ENCODE measurements at regions not wholly inside any gene's neighbourhood (a gene's known extent, or its start where the extent isn't known, plus 50 kb on each side); places are given as distances from the start of the nearest gene placed in this dataset.

DNA sequence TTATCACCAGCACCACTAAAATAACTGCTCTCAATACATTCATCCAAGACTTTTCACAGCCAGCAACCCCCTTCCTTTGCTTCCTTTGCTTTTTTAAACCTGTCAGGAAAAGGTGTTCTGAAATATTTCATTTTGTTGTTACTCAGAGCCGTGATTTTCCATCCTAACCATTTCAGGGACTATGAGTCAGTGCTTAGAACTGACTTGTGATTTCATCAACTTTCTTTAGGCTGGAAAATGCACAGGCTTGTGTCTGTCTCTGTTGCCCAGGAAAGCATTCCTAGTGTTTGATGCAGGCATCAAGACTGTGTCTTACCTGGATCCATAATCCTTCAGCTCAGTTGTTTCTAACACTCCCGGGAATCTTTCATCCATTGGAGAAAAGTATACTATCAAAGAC, 805.6 kb downstream of the BRINP1 start:
- DNase-seq (ENCODE audit: low read depth in 1 of 2, low spot score in 1 of 2) (no peak), ATAC-seq (peak; percentile 33 to 80; a peak in 4 of 6 replicates), FAIRE-seq (no peak)
- Histone ChIP-seq H3K27ac (peak overlapping the region; percentile 20 to 54; a peak in 2 of 6 replicates), H3K9me3 (no peaks in the 10 kb centered on the region), H3K4me3 (no peak overlapping the region), H3K4me1 (peaks cover 23% of the 10 kb centered on the region), H3K4me2 (peak overlapping the region; percentile 37; the same call in 2 of the 3 replicates)
- TF ChIP-seq SMC3 (IDR thresholded peaks at IDR 0.05) = no peak
- TF ChIP-seq, protein P1, sequence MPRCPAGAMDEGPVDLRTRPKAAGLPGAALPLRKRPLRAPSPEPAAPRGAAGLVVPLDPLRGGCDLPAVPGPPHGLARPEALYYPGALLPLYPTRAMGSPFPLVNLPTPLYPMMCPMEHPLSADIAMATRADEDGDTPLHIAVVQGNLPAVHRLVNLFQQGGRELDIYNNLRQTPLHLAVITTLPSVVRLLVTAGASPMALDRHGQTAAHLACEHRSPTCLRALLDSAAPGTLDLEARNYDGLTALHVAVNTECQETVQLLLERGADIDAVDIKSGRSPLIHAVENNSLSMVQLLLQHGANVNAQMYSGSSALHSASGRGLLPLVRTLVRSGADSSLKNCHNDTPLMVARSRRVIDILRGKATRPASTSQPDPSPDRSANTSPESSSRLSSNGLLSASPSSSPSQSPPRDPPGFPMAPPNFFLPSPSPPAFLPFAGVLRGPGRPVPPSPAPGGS (IDR thresholded peaks at IDR 0.05) = no peak
- no peak for TF ChIP-seq RFX5 (IDR thresholded peaks at IDR 0.05)
- no peak for TF ChIP-seq CHD4 (IDR thresholded peaks at IDR 0.05; ENCODE audit: borderline replicate concordance)
- no peak for TF ChIP-seq CBX8 (IDR thresholded peaks at IDR 0.05)
- TF ChIP-seq NPAS2 (CRISPR knock-in tag; IDR thresholded peaks at IDR 0.05; ENCODE audit: borderline replicate concordance) = no peak
- no peak for TF ChIP-seq ZNF302 (CRISPR knock-in tag; IDR thresholded peaks at IDR 0.05)
- TF ChIP-seq CEBPB (IDR thresholded peaks at IDR 0.05) = no peak
- no peak for TF ChIP-seq MAFK (IDR thresholded peaks at IDR 0.05; ENCODE audit: partially characterized antibody)
- TF ChIP-seq BHLHE40 (IDR thresholded peaks at IDR 0.05; ENCODE audit: low read depth, low read length) = no peak
- TF ChIP-seq MYC (IDR thresholded peaks at IDR 0.05; ENCODE audit: borderline replicate concordance, low read length) = no peak
- no peak for TF ChIP-seq RAD21 (conservative IDR thresholded peaks at IDR 0.05 in 1 of 2, IDR thresholded peaks at IDR 0.05 in 1 of 2)
- TF ChIP-seq RARB (CRISPR knock-in tag; IDR thresholded peaks at IDR 0.05) = no peak
- TF ChIP-seq, protein P2, sequence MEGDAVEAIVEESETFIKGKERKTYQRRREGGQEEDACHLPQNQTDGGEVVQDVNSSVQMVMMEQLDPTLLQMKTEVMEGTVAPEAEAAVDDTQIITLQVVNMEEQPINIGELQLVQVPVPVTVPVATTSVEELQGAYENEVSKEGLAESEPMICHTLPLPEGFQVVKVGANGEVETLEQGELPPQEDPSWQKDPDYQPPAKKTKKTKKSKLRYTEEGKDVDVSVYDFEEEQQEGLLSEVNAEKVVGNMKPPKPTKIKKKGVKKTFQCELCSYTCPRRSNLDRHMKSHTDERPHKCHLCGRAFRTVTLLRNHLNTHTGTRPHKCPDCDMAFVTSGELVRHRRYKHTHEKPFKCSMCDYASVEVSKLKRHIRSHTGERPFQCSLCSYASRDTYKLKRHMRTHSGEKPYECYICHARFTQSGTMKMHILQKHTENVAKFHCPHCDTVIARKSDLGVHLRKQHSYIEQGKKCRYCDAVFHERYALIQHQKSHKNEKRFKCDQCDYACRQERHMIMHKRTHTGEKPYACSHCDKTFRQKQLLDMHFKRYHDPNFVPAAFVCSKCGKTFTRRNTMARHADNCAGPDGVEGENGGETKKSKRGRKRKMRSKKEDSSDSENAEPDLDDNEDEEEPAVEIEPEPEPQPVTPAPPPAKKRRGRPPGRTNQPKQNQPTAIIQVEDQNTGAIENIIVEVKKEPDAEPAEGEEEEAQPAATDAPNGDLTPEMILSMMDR (IDR thresholded peaks at IDR 0.05) = no peak
- TF ChIP-seq NFE2L2 (conservative IDR thresholded peaks at IDR 0.05; ENCODE audit: low read length) = no peak
- POLR2A ChIA-PET = no interaction called here
- WGBS (ENCODE audit: missing lambda C conversion rate) = 6% methylated on average over 2 of the region's 2 CpGs
- CTCF ChIA-PET = no interaction called here

DNA sequence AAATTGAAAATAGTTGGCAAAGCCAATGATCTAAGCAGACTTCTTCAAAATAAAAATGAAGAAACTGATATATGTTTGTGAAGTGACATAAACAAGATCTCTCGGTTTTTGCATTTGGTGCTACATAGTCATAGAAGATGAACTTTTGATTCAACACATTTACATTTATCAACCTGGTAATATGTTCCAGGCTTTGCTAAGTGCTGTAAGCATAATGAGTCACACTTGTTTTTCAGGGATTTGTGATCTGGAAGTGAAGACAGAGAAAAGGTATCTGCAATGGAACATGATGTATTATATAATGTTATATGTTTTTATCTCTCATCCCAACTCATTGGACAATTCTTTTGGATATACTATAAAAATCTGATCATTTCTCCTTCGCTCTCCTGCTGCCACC, 801.4 kb downstream of the BRINP1 start:
- H3K9me3 ChIP-seq = no peaks in the 10 kb centered on the region
- FAIRE-seq (no peak), DNase-seq (ENCODE audit: low read depth in 1 of 2, low spot score in 1 of 2) (no peak), ATAC-seq (no peak)
- no peak overlapping the region for H3K4me2 ChIP-seq
- TF ChIP-seq BHLHE40 (IDR thresholded peaks at IDR 0.05; ENCODE audit: low read depth, low read length) = no peak
- no peak for TF ChIP-seq HOXA7 (CRISPR knock-in tag; IDR thresholded peaks at IDR 0.05)
- TF ChIP-seq CEBPB (IDR thresholded peaks at IDR 0.05) = no peak
- no peak for TF ChIP-seq NPAS2 (CRISPR knock-in tag; IDR thresholded peaks at IDR 0.05; ENCODE audit: borderline replicate concordance)
- no peak for TF ChIP-seq JUN (IDR thresholded peaks at IDR 0.05)
- TF ChIP-seq RNF2 (IDR thresholded peaks at IDR 0.05; ENCODE audit: borderline replicate concordance, low read depth) = no peak
- no peak for TF ChIP-seq ESRRA (IDR thresholded peaks at IDR 0.05; ENCODE audit: borderline replicate concordance, low read length)
- TF ChIP-seq, protein P3, sequence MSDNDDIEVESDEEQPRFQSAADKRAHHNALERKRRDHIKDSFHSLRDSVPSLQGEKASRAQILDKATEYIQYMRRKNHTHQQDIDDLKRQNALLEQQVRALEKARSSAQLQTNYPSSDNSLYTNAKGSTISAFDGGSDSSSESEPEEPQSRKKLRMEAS (IDR thresholded peaks at IDR 0.05) = no peak
- no peak for TF ChIP-seq CHD4 (IDR thresholded peaks at IDR 0.05; ENCODE audit: borderline replicate concordance)
- no peak for TF ChIP-seq TFCP2L1 (CRISPR knock-in tag; IDR thresholded peaks at IDR 0.05)
- no peak for TF ChIP-seq ZFP36 (IDR thresholded peaks at IDR 0.05; ENCODE audit: borderline replicate concordance, partially characterized antibody)
- no peak for TF ChIP-seq ZSCAN20 (CRISPR knock-in tag; IDR thresholded peaks at IDR 0.05)
- TF ChIP-seq NR3C1 (IDR thresholded peaks at IDR 0.05) = no peak
- TF ChIP-seq KDM1A (IDR thresholded peaks at IDR 0.05; ENCODE audit: low read depth) = no peak
- no peak for TF ChIP-seq ZNF302 (CRISPR knock-in tag; IDR thresholded peaks at IDR 0.05)
- no peak for TF ChIP-seq TP53 (CRISPR knock-in tag; IDR thresholded peaks at IDR 0.05)
- no peak for TF ChIP-seq POLR2A (IDR thresholded peaks at IDR 0.05; ENCODE audit: low read length)
- TF ChIP-seq, protein P4, sequence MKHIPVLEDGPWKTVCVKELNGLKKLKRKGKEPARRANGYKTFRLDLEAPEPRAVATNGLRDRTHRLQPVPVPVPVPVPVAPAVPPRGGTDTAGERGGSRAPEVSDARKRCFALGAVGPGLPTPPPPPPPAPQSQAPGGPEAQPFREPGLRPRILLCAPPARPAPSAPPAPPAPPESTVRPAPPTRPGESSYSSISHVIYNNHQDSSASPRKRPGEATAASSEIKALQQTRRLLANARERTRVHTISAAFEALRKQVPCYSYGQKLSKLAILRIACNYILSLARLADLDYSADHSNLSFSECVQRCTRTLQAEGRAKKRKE (CRISPR knock-in tag; IDR thresholded peaks at IDR 0.05; ENCODE audit: low read depth) = no peak
- no peak for TF ChIP-seq FOSB (CRISPR knock-in tag; IDR thresholded peaks at IDR 0.05)
- H3K4me1 ChIP-seq = peaks cover 20% of the 10 kb centered on the region
- no peak overlapping the region for H3K4me3 ChIP-seq
- no peak overlapping the region for H3K27ac ChIP-seq
- POLR2A ChIA-PET = no interaction called here
- CTCF ChIA-PET = no interaction called here
- WGBS (ENCODE audit: missing lambda C conversion rate) = 51% methylated on average over 2 of the region's 2 CpGs

Data from A549 (cell line).